ENCODE measurements at regions not wholly inside any gene's neighbourhood (a gene's known extent, or its start where the extent isn't known, plus 50 kb on each side); places are given as distances from the start of the nearest gene placed in this dataset.

GRCh38 chr2:51268191-51268590, 236.3 kb upstream of the NRXN1 start:
- CTCF ChIA-PET, result no interaction called here
- no peaks in the 10 kb centered on the region for H3K36me3 ChIP-seq (ENCODE audit: control insufficient read depth in 2 of 2, insufficient read depth in 2 of 2, low read length in 1 of 2)
- in situ Hi-C loops (cut with MboI) (no loop called here), intact Hi-C loops (cut with micrococcal nuclease; ENCODE audit: unreplicated experiment) (no loop called here)
- no peak for TF ChIP-seq RCOR1 (conservative IDR thresholded peaks at IDR 0.05; ENCODE audit: low read depth, low read length)
- no peak for TF ChIP-seq IRF5 (IDR thresholded peaks at IDR 0.05; ENCODE audit: borderline replicate concordance)
- no peak for TF ChIP-seq ZZZ3 (IDR thresholded peaks at IDR 0.05; ENCODE audit: control insufficient read depth, insufficient read length, low read depth)
- no peak for TF ChIP-seq HCFC1 (IDR thresholded peaks at IDR 0.05; ENCODE audit: low read length)
- TF ChIP-seq SMC3 (IDR thresholded peaks at IDR 0.05; ENCODE audit: borderline replicate concordance, low read length), result no peak
- no peak for TF ChIP-seq BCLAF1 (IDR thresholded peaks at IDR 0.05)
- no peak for TF ChIP-seq STAT3 (IDR thresholded peaks at IDR 0.05; ENCODE audit: low read depth, low read length)
- no peak for TF ChIP-seq NFYB (IDR thresholded peaks at IDR 0.05; ENCODE audit: insufficient read depth, low read depth, low read length)
- no peak for TF ChIP-seq ETV6 (conservative IDR thresholded peaks at IDR 0.05 in 1 of 2, IDR thresholded peaks at IDR 0.05 in 1 of 2; ENCODE audit: borderline replicate concordance in 1 of 2, low read depth in 1 of 2)
- TF ChIP-seq FOXK2 (IDR thresholded peaks at IDR 0.05), result no peak
- TF ChIP-seq, protein P1, sequence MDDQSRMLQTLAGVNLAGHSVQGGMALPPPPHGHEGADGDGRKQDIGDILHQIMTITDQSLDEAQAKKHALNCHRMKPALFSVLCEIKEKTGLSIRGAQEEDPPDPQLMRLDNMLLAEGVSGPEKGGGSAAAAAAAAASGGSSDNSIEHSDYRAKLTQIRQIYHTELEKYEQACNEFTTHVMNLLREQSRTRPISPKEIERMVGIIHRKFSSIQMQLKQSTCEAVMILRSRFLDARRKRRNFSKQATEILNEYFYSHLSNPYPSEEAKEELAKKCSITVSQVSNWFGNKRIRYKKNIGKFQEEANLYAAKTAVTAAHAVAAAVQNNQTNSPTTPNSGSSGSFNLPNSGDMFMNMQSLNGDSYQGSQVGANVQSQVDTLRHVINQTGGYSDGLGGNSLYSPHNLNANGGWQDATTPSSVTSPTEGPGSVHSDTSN (IDR thresholded peaks at IDR 0.05; ENCODE audit: insufficient replicate concordance, low read depth, low read length), result no peak
- no peak for ATAC-seq
- 8% methylated on average over 1 of the region's 1 CpG for WGBS (ENCODE audit: insufficient coverage, insufficient replicate concordance, low lambda C conversion rate, missing lambda C conversion rate)
- no peak overlapping the region for H2AFZ ChIP-seq (ENCODE audit: control insufficient read depth, low read depth, low read length)
- FAIRE-seq, result no peak
- no peak overlapping the region for H3K27ac ChIP-seq (ENCODE audit: control insufficient read depth, insufficient read depth)
- H3K9ac ChIP-seq (ENCODE audit: control insufficient read depth, insufficient read depth, low read length), result no peak overlapping the region
- H3K4me1 ChIP-seq (ENCODE audit: control insufficient read depth, insufficient read depth, low read length), result no peaks in the 10 kb centered on the region
- POLR2A ChIA-PET, result no interaction called here
- H3K79me2 ChIP-seq (ENCODE audit: control insufficient read depth, insufficient read depth, low read length), result no peaks in the 10 kb centered on the region
- H4K20me1 ChIP-seq (ENCODE audit: control insufficient read depth, insufficient read depth), result no peaks in the 10 kb centered on the region
- RAD21 ChIA-PET (ENCODE audit: unreplicated experiment), result interaction anchor here (1.0 kb wide), 1 partner anchor 16 kb away, joined by 3 read pairs; no protein-coding TSS in a partner anchor
- H3K4me3 ChIP-seq, result no peak overlapping the region
- H3K27me3 ChIP-seq (replicated peaks in 1 of 2; ENCODE audit: control insufficient read depth in 2 of 2, insufficient read depth in 2 of 2, low read length in 1 of 2), result no peaks in the 10 kb centered on the region
- no peak overlapping the region for H3K4me2 ChIP-seq (ENCODE audit: control insufficient read depth, insufficient read depth)
- SMC1A ChIA-PET (ENCODE audit: uncharacterized antibody, unreplicated experiment), result interaction anchor here (1.2 to 3.9 kb wide), 3 partner anchors 18 to 26 kb away, joined by 3 to 13 read pairs (median 3); no protein-coding TSS in a partner anchor
- no TSS peak for BruUV-seq (replicated peaks)
- no peak for DNase-seq (ENCODE audit: low read depth, low spot score)
- no peaks in the 10 kb centered on the region for H3K9me3 ChIP-seq (replicated peaks; ENCODE audit: control insufficient read depth, insufficient read depth, low read length)
